Neural cell (in vitro differentiated cells): ENCODE measurements at regions not wholly inside any gene's neighbourhood (a gene's known extent, or its start where the extent isn't known, plus 50 kb on each side); places are given as distances from the start of the nearest gene placed in this dataset.

Source experiments
- H2AFZ ChIP-seq: fragments of 200-600, 300-800 bp; sonication (generic), shearing (Covaris generic); 2 replicates; pipeline ENCODE4 v1.6.0; 2014; ENCODE audit warnings: low read depth, mild to moderate bottlenecking, antibody characterized with exemption, low read length, moderate library complexity
- H3F3A ChIP-seq: fragments of 200-600 bp; shearing (Covaris generic); 2 replicates; pipeline ENCODE4 v1.6.1; 2016; ENCODE audit warnings: mild to moderate bottlenecking, moderate library complexity, mixed read lengths, antibody characterized with exemption, low read length; ENCODE audit not compliant: insufficient read depth, poor library complexity, severe bottlenecking
- H3K27ac ChIP-seq: fragments of 200-600, 300-800 bp; sonication (generic), shearing (Covaris generic); 2 replicates; pipeline ENCODE4 v1.5.1; 2014; ENCODE audit warnings: mild to moderate bottlenecking, low read length, moderate library complexity
- H3K27me3 ChIP-seq: fragments of 300-800, 200-600 bp; sonication (generic), shearing (Covaris generic); 2 replicates; pipeline ENCODE4 v1.6.0; 2014; ENCODE audit warnings: mild to moderate bottlenecking, low read depth, low read length, moderate library complexity; ENCODE audit not compliant: insufficient read depth
- H3K36me3 ChIP-seq: fragments of 300-800, 200-600 bp; sonication (generic), shearing (Covaris generic); 2 replicates; pipeline ENCODE4 v1.5.1; 2014; ENCODE audit warnings: mild to moderate bottlenecking, antibody characterized with exemption, low read length, moderate library complexity; ENCODE audit not compliant: insufficient read depth
- H3K4me2 ChIP-seq: fragments of 300-800, 200-600 bp; sonication (generic), shearing (Covaris generic); 2 replicates; pipeline ENCODE4 v1.6.0; 2014; ENCODE audit warnings: mild to moderate bottlenecking, low read length
- H3K4me3 ChIP-seq: fragments of 300-800, 200-600 bp; sonication (generic), shearing (Covaris generic); 2 replicates; pipeline ENCODE4 v1.5.1; 2014; ENCODE audit warnings: mild to moderate bottlenecking, low read length, moderate library complexity
- H3K79me2 ChIP-seq: fragments of 200-600 bp; shearing (Covaris generic); replicated peaks from 2 replicates; pipeline ENCODE4 v1.6.0; 2014; ENCODE audit warnings: mild to moderate bottlenecking, low read length, moderate library complexity; ENCODE audit not compliant: insufficient read depth
- H3K9ac ChIP-seq: fragments of 300-800, 200-600 bp; sonication (generic), shearing (Covaris generic); 2 replicates; pipeline ENCODE4 v1.6.1; 2016; ENCODE audit warnings: mild to moderate bottlenecking, low read length, mixed read lengths
- H3K9me2 ChIP-seq: fragments of 200-600 bp; shearing (Covaris generic); 2 replicates; pipeline ENCODE4 v1.6.1; 2016; ENCODE audit warnings: mild to moderate bottlenecking, low read length, mixed read lengths; ENCODE audit not compliant: insufficient read depth
- H3K9me3 ChIP-seq: fragments of 200-600, 300-800 bp; sonication (generic), shearing (Covaris generic); 2 replicates; pipeline ENCODE4 v1.6.1; 2016; ENCODE audit warnings: mild to moderate bottlenecking, mixed run types, low read length, moderate library complexity, mixed read lengths
- H4K20me1 ChIP-seq: fragments of 200-600 bp; shearing (Covaris generic); 2 replicates; pipeline ENCODE4 v1.6.1; 2016; ENCODE audit warnings: mild to moderate bottlenecking, mixed run types; ENCODE audit not compliant: insufficient read depth
- EZH2 ChIP-seq: fragments of 200-600, 300-800 bp; shearing (Covaris generic), sonication (generic); IDR thresholded peaks from 2 replicates; pipeline ENCODE4 v1.6.1; 2014; ENCODE audit warnings: antibody characterized with exemption, low read length, borderline replicate concordance, mild to moderate bottlenecking; ENCODE audit not compliant: insufficient read depth, poor library complexity, severe bottlenecking
- MXI1 ChIP-seq: fragments of 450-650 bp; conservative IDR thresholded peaks from 2 replicates; pipeline ENCODE4 v1.6.1; 2014; ENCODE audit warnings: antibody characterized with exemption, mild to moderate bottlenecking; ENCODE audit not compliant: poor library complexity, severe bottlenecking
- POLR2AphosphoS5 ChIP-seq: IDR thresholded peaks from 2 replicates; pipeline ENCODE4 v1.6.1; 2012
- RAD21 ChIP-seq: fragments of 450-650 bp; conservative IDR thresholded peaks from 2 replicates; pipeline ENCODE4 v1.6.1; 2014; ENCODE audit warnings: antibody characterized with exemption, mild to moderate bottlenecking, moderate library complexity
- SMC3 ChIP-seq: fragments of 450-650 bp; conservative IDR thresholded peaks from 2 replicates; pipeline ENCODE4 v1.6.1; 2014; ENCODE audit warnings: antibody characterized with exemption, mild to moderate bottlenecking, moderate library complexity; ENCODE audit not compliant: poor library complexity
- TAF1 ChIP-seq: IDR thresholded peaks from 2 replicates; pipeline ENCODE4 v1.6.1; 2012; ENCODE audit warnings: low read depth
- TF ChIP-seq, protein P1 (sequence below): IDR thresholded peaks from 2 replicates; pipeline ENCODE4 v1.6.1; 2012; ENCODE audit warnings: borderline replicate concordance
- TF ChIP-seq, protein P2 (sequence below): fragments of 450-650 bp; IDR thresholded peaks from 2 replicates; pipeline ENCODE4 v1.5.1; 2014; ENCODE audit warnings: antibody characterized with exemption, mild to moderate bottlenecking, moderate library complexity; ENCODE audit not compliant: poor library complexity, severe bottlenecking

DNA sequence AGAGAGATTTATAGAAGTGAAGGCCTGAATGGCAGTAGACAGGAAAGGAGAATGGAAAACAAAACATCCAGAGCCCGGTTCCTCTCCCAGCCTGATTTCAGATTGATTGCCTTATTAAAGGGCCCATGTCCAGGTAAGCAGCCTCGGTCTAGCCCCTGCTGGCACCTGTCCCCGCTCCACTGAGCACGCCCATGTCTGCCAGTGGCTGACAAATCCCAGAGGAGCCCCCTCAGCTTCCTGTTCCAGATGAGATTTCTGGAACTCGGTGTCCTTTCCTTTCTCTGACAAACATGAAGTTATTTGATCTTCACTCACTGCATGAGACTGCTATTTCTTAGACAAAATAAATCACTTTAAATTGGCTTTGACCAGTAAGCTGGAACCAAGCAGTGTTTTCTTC lies 187.0 kb upstream of the ADCY2 start:
- Histone ChIP-seq H3F3A (no peaks in the 10 kb centered on the region), H4K20me1 (no peaks in the 10 kb centered on the region), H3K9me3 (no peaks in the 10 kb centered on the region), H3K4me3 (no peak overlapping the region), H3K9ac (no peak overlapping the region), H3K9me2 (no peaks in the 10 kb centered on the region), H3K36me3 (no peaks in the 10 kb centered on the region), H3K27me3 (no peaks in the 10 kb centered on the region), H3K27ac (no peak overlapping the region), H3K4me2 (no peak overlapping the region), H2AFZ (no peak overlapping the region), H3K79me2 (no peaks in the 10 kb centered on the region)
- no peak for TF ChIP-seq MXI1
- TF ChIP-seq RAD21, result no peak
- no peak for TF ChIP-seq EZH2
- TF ChIP-seq, protein P1, sequence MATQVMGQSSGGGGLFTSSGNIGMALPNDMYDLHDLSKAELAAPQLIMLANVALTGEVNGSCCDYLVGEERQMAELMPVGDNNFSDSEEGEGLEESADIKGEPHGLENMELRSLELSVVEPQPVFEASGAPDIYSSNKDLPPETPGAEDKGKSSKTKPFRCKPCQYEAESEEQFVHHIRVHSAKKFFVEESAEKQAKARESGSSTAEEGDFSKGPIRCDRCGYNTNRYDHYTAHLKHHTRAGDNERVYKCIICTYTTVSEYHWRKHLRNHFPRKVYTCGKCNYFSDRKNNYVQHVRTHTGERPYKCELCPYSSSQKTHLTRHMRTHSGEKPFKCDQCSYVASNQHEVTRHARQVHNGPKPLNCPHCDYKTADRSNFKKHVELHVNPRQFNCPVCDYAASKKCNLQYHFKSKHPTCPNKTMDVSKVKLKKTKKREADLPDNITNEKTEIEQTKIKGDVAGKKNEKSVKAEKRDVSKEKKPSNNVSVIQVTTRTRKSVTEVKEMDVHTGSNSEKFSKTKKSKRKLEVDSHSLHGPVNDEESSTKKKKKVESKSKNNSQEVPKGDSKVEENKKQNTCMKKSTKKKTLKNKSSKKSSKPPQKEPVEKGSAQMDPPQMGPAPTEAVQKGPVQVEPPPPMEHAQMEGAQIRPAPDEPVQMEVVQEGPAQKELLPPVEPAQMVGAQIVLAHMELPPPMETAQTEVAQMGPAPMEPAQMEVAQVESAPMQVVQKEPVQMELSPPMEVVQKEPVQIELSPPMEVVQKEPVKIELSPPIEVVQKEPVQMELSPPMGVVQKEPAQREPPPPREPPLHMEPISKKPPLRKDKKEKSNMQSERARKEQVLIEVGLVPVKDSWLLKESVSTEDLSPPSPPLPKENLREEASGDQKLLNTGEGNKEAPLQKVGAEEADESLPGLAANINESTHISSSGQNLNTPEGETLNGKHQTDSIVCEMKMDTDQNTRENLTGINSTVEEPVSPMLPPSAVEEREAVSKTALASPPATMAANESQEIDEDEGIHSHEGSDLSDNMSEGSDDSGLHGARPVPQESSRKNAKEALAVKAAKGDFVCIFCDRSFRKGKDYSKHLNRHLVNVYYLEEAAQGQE, result no peak
- no peak for TF ChIP-seq SMC3
- TF ChIP-seq, protein P2, sequence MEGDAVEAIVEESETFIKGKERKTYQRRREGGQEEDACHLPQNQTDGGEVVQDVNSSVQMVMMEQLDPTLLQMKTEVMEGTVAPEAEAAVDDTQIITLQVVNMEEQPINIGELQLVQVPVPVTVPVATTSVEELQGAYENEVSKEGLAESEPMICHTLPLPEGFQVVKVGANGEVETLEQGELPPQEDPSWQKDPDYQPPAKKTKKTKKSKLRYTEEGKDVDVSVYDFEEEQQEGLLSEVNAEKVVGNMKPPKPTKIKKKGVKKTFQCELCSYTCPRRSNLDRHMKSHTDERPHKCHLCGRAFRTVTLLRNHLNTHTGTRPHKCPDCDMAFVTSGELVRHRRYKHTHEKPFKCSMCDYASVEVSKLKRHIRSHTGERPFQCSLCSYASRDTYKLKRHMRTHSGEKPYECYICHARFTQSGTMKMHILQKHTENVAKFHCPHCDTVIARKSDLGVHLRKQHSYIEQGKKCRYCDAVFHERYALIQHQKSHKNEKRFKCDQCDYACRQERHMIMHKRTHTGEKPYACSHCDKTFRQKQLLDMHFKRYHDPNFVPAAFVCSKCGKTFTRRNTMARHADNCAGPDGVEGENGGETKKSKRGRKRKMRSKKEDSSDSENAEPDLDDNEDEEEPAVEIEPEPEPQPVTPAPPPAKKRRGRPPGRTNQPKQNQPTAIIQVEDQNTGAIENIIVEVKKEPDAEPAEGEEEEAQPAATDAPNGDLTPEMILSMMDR, result no peak
- TF ChIP-seq POLR2AphosphoS5, result no peak
- no peak for TF ChIP-seq TAF1

DNA sequence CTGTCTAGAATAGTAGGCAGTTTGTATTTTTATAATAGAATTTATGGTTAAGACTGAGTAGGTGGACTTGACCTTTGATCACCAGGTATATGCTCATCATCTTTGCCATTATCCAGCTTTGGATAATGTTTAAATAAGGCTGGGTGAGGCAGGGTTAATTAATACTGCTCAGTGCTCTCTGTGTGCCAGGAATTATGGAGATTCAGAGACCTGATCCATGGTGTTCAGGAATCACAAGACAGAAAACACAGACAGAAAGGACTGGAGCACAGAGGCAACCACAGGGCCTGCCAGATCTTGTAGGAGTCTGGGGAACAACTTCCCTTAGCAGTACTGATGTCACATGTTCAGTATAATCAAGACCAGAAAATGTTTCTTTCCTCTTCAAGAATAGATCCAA lies 186.3 kb upstream of the ADCY2 start:
- Histone ChIP-seq H4K20me1 (no peaks in the 10 kb centered on the region), H3F3A (no peaks in the 10 kb centered on the region), H3K79me2 (no peaks in the 10 kb centered on the region), H2AFZ (no peak overlapping the region), H3K27me3 (no peaks in the 10 kb centered on the region), H3K36me3 (no peaks in the 10 kb centered on the region), H3K9ac (no peak overlapping the region), H3K4me3 (no peak overlapping the region), H3K27ac (no peak overlapping the region), H3K9me2 (no peaks in the 10 kb centered on the region), H3K9me3 (no peaks in the 10 kb centered on the region), H3K4me2 (no peak overlapping the region)
- TF ChIP-seq MXI1 (no peak), TAF1 (no peak), EZH2 (no peak)
- TF ChIP-seq, protein P2, result no peak
